NCI-H2227 (cell line): ENCODE measurements at regions not wholly inside any gene's neighbourhood (a gene's known extent, or its start where the extent isn't known, plus 50 kb on each side); places are given as distances from the start of the nearest gene placed in this dataset.
A peak's percentile ranks its signal among the peaks of the same experiment; 100 is the strongest.

Experiments used
- DNase-seq: peaks from one replicate; lab custom pipeline; 2025; ENCODE audit not compliant: unreplicated experiment; lab: John Stamatoyannopoulos, UW

GRCh38 chr11:122279194-122279593 is 163.2 kb upstream of the BLID start:
- DNase-seq, result no peak

- peak; percentile 8 for DNase-seq
Measured at GRCh38 chr11:122277493-122277892, 161.5 kb upstream of the BLID start.

- no peak for DNase-seq
Measured at GRCh38 chr11:122276221-122276620, 160.2 kb upstream of the BLID start.

- DNase-seq, result no peak
Measured at GRCh38 chr11:122275508-122275907, 159.5 kb upstream of the BLID start.

- peak; percentile 84 for DNase-seq
Measured at GRCh38 chr11:122273476-122274191, 157.6 kb upstream of the BLID start.

GRCh38 chr11:122271745-122272144 is 155.7 kb upstream of the BLID start:
- no peak for DNase-seq

- peak; percentile 61 for DNase-seq
Measured at GRCh38 chr11:122271137-122271536, 155.1 kb upstream of the BLID start.

GRCh38 chr11:122270535-122270934 is 154.5 kb upstream of the BLID start:
- DNase-seq, result peak; percentile 69

- DNase-seq, result no peak
Measured at GRCh38 chr11:122269824-122270223, 153.8 kb upstream of the BLID start.

- no peak for DNase-seq
Measured at GRCh38 chr11:122268601-122269130, 152.7 kb upstream of the BLID start.

GRCh38 chr11:122267602-122268001 is 151.6 kb upstream of the BLID start:
- DNase-seq, result peak; percentile 9

- no peak for DNase-seq
Measured at GRCh38 chr11:122265981-122266380, 150.0 kb upstream of the BLID start.

- no peak for DNase-seq
Measured at GRCh38 chr11:122264121-122264520, 148.1 kb upstream of the BLID start.

- no peak for DNase-seq
Measured at GRCh38 chr11:122261546-122261945, 145.5 kb upstream of the BLID start.

- DNase-seq, result no peak
Measured at GRCh38 chr11:122259195-122259821, 143.3 kb upstream of the BLID start.

- no peak for DNase-seq
Measured at GRCh38 chr11:122258446-122259194, 142.6 kb upstream of the BLID start.

GRCh38 chr11:122253589-122254231 is 137.7 kb upstream of the BLID start:
- DNase-seq, result no peak

- DNase-seq, result no peak
Measured at GRCh38 chr11:122248939-122249338, 132.9 kb upstream of the BLID start.

GRCh38 chr11:122248131-122248530 is 132.1 kb upstream of the BLID start:
- no peak for DNase-seq

- DNase-seq, result no peak
Measured at GRCh38 chr11:122246874-122247273, 130.9 kb upstream of the BLID start.

GRCh38 chr11:122242731-122243130 is 126.7 kb upstream of the BLID start:
- no peak for DNase-seq
